Testis (tissue), 2 donors: ENCODE measurements at regions not wholly inside any gene's neighbourhood (a gene's known extent, or its start where the extent isn't known, plus 50 kb on each side); places are given as distances from the start of the nearest gene placed in this dataset.

Source experiments
- CTCF ChIP-seq, 3 experiments: fragments of 450-650 bp in 2 of 3; fragments of 200-600 bp in 1 of 3; sonication (generic) in 1 of 3; IDR thresholded peaks; one replicate each; pipeline ENCODE4 v1.5.1; 2016 to 2019; ENCODE audit warnings: antibody characterized with exemption in 3 of 3, mild to moderate bottlenecking in 2 of 3, moderate library complexity in 1 of 3
- POLR2A ChIP-seq: fragments of 450-650 bp; IDR thresholded peaks from one replicate; pipeline ENCODE4 v1.6.1; 2017; ENCODE audit warnings: antibody characterized with exemption, mild to moderate bottlenecking, moderate library complexity

GRCh38 chr5:159704160-159704559 is 212.1 kb upstream of the ADRA1B start:
- TF ChIP-seq CTCF (IDR thresholded peaks at IDR 0.05) (no peak), POLR2A (no peak)
